GM19467 (cell line): ENCODE measurements at regions not wholly inside any gene's neighbourhood (a gene's known extent, or its start where the extent isn't known, plus 50 kb on each side); places are given as distances from the start of the nearest gene placed in this dataset.

Experiments used
- ATAC-seq: cut with Tn5 transposase; IDR thresholded peaks from one replicate; pipeline ENCODE4 v1.9.1; 2021; ENCODE audit warnings: mild to moderate bottlenecking, moderate library complexity; ENCODE audit not compliant: unreplicated experiment

DNA sequence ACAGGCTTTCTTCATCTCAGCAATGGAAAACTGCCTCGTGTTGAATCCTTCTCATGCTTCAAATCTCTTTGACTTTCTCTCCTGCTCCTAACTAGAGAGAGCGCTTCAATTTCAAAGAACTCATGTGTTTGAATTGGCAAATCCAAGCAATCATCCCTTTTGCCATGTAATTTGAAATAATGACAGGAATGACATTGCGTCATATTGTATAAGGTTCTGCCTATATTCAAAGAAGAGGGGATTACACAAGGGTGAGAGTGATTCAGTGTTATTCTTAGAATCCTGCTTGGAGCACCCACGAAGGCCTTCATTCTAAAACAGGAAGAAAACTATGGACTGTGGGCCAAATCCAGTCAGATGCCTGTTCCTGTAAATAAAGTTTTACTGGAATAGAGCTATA, 720.6 kb downstream of the JRKL start:
- no peak for ATAC-seq

DNA sequence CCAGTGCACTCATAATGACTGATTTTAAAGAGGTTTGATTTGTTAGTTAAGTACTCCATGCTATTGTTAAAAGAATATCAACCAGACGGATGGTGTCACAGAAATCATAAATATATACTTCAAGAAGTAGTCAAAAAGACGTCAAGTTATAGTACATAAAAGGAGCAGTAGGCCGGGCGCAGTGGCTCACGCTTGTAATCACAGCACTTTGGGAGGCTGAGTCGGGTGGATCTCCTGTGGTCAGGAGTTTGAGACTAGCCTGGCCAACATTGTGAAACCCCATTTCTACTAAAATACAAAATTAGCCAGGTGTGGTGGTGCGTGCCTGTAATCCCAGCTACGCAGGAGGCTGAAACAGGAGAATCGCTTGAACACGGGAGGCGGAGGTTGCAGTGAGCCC, 721.7 kb downstream of the JRKL start:
- no peak for ATAC-seq

DNA sequence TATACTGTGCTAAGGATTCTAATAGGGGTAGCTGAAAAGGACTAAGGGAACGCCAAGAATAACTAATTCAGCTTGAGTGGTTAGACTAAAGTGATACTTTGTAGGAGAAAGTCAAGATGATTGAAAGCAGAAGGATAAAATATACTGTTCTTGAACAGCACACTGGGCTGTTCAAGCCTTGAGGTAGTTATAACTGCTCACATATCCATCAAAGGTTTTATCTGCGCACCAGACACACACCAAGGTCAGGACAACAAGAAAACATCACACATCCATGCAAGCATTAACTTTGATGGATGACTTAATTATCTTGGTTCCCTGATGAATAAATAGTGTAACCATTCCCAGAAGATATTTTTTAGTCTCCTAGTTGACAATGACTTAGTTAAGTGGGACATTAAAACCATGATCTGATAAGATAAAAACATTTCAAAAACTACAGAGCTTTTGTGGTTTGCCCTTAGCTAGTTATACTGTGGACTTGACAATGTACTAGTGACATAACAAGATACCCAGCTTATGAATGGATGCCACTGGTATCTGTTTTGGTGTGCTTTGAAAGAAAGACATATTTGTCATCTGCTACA, 728.9 kb downstream of the JRKL start:
- ATAC-seq = no peak

DNA sequence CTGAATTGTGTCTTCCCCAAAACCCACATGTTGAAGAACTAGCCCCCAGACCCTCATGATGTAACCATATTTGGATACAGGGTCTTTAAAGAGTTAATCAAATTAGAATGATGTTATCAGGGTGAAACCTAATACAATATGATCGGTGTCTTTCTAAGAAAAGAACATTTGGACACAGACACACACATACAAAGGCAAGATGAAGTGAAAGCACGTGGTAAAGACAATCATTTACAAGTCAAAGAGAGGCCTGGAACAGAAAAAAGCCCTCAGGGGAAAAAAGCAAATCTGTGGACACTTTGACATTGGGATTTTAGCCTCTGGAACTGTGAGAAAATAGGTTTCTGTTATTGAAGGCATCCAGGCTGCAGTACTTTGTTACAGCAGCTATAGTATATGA, 733.4 kb downstream of the JRKL start:
- ATAC-seq = no peak

DNA sequence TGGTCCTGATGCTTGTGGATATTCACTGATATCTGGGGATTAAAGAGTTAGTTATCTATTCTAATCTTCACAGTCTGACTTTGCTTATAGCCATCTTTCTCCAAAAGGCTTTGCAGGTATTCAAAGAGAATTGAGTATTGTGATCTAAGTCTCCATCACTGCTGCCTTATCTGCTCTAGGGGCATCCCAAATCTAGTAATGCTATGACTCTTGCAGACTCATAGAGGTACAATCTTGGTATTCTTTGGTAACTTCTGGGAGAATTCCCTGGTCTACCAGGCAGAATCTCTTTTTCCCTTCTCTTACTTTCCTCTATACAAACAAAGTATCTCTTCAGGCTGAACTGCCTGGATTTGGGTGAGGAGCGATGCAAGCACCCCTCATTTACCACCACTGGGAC, 746.3 kb downstream of the JRKL start:
- no peak for ATAC-seq

DNA sequence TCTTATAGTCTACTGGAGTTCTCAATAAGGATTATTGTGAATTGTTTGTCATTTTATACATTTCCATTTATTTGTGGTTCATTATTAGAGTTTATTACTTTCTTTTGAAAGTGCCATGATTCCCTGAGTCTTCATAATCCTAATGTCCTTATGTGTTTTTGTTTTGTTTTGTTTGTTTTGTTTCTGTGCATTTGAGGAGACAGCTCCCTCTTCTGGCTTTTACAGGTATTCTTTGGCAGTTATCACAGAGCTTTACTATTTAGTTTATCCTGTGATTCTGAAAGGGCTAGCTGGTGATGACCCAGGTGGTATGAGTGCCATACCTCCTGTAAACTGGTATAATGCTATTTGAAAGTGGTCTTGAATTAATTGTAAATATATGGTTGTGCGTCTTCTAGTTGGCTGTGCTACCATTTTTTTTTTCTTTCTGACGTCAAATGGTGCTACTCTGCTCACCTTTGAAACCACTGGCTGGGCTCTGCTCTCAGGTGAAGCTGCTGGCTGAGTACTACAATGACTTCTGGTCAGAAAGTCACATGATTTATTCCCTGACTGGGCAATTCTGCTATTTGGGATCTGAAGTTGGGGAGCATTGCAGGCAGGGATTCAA, 751.2 kb downstream of the JRKL start:
- no peak for ATAC-seq

DNA sequence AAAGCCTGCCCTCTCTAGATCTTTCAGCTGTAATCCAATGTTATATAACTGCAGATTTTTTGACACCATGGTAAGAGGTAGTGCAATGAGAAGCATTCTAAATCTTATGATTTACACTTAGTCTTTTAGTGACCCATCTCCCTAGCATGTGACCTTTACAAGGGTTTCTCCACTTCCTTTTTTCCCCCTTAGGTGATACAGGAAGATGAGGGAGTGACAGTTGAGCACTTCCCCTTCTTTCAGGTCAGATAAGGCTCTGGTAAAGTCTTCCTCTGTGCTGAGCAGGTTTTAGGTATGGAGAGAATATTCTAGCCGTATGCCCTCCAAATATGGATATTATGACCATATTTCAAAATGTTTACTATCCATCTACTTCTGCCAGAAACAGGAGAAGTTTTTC, 753.6 kb downstream of the JRKL start:
- ATAC-seq = no peak

DNA sequence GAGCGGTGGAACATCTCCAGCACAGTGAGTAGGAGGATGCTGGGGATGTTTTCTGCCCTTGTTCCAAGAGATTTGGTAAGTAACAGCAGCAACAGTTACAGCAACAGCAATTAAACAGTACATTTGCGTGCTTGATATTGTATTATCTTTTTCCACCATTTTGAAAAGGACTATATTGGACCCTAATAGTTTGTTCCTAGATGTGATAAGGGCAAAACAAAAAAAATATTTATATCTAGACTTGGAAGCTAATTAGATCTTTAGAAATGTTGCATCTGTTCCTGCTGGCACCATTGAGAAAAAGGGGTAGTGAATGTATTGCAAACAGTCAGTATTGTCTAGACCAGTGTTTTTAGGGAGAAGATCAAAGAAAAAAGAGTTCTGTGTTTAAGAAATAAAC, 759.9 kb downstream of the JRKL start:
- ATAC-seq = no peak

DNA sequence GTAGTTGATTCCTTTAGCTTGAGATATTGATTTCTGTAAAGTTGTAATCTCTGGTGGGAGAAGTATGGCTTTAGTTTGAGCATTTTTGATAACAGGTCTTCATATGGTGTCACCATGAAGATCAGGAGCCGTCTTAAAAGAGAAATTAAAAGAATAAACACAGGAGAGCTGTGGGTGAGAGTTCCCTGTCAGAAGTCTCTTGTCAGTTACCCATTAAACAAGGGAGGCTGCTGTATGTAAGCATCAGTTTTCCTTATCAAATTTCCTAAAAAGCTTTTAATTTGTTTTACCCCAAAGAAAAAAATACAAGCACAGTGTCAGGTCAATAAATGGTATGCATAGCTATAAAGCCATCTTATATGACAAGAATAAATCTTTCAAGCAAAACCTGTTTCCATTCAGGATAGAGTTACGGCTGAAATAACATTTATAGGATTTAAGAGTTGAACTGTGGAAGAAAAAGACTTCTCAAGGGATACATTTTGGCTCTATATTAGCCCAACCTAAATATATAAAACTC, 767.5 kb downstream of the JRKL start:
- no peak for ATAC-seq

DNA sequence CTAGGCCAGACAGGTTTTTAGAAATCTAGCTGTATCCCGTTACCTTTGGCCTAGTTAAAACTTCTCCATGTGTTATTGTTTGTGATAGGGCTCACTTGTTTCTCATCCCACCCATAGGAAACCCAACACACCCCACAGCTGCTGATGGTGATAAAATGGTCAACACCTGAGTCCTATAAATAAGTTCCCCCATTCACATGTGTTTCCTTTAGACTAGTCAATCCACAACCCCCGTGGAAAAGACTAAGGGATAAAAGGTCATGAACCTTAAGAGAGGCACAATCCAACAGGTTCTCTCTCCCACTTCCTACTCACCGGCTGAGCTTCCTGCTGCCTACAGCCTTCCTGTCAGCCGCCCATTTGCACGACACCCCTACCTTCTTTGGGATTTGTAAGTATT, 768.4 kb downstream of the JRKL start:
- no peak for ATAC-seq

DNA sequence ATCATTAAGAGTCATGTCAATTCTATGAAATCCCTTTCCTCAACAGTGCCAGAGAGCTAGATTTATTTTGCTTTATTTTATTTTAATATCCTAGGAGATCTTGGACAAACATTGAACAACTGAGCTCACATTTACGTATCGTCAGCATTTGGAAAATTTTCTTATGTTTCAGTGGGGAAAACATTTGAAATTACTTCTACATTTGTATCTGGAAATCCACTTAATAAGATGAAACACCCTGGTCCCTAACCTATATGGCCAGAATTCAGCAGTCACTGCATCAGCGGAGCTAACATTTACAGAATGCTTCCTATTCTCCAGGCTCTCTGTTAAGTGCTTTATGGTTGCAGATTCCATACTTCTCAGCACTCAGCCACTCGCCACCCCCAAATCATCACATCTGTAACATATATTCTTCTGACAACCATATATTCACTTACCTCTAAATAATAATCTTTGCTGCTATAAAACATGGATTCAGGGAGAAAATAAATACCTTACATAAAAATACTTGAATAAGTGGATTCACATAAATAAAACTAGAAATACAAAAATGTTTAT, 773.9 kb downstream of the JRKL start:
- ATAC-seq = no peak

DNA sequence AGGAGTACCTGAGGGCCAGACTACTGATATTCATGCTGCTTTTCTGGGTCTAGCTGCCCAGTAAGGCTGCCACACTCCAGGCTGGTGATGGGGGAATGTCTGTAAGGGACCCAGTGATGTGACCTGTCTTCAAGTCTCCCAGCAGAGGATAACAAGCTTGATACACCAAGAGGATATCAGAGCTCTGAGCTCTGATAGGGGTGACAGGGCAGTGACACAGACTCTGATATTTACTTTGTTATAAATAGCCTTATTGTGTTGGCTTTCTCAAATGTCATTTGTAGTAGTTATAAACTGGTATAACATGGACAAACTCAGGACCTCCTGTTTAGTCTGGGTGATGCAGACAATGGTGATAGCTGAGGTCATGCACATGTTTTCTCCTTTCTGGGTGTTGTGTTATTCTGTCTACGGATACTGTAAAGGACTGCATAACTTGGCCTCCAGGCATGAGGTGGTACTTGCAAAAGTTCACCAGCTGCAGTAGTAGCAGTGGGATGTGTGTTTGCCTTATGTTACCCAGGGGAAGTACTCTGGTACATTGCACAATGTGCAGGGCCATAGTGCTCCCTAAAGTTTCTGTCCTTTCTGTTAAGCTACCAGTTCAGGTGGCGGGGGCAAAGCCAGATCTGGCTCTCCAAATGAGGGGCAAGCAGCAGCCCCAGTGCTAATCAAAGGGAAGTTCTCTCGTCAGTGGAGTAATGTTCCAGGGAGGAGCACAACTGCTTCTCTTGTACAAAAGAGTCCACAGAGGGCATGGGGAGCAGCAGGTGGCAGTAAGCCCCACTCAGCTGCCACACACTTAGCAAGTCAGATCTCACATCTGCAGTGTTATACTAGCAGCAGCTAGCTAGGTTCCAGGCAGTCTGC, 812.2 kb downstream of the JRKL start:
- no peak for ATAC-seq

DNA sequence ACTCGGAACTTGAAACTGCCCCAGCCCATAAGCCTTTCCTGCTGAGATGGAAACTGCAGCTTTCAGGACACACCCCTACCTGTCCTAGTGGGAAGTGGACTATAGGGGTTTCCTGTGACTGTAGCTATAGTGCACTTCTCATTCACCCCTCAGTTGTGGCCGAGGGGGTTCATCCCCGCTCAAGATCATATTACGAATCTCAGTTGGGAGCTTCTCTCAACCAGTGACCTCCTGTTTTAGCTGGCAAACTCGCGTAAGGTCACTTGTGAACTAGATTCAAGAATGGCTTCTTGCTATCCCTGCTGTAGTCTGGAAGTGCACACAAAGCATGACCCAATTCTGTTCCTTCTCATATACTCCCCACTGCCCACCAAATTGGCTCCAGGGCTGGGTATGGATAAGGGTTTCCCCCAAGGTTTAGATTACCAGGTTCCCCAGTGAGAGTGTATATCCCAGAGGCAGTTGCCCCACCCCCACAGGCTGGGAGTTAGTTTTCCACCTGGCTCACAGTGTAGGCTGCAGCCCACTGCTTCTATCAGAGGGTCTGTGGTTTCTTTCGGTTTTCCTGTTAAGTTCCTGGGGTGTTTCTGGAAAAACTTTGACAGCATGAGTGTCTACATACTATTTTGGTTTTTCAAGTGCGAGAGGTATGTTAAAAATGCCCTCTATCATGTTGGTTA, 812.9 kb downstream of the JRKL start:
- ATAC-seq = no peak

DNA sequence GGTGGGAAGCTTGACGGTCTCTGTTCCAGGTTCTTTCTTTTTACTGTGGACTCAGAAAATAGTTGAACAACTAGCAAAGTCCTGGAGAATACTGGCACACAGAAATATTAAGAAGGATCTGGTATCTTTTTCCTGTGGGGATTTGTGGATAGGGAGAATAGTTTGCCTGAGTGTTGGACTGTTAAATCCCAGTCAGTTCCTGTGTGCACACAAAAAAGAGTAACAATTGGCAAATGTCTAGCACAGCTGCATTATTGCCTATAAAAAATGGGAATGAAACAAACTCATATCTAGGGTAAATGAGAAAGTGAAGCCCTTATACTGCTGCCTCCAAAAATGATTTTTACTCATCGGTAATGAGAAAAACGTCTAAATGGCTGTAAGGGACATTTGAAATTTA, 828.2 kb downstream of the JRKL start:
- no peak for ATAC-seq

DNA sequence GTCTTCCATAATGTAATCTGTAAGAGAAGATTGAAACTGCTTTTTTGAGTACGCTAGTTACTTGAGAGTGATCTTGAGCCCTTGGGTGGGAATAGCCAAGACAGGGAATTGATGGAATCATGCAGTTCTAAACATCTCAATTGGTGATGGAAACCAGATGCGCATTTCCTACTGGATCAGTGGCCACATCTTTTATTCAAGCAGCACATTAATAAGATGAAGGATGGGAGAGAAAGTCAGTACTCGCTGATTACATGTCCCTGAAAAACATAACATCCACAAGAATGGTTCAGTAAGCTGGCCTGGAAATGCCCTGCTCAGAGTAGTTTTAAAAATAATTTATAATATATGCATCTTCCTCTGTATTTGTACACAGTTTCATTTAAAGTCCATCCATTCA, 833.8 kb downstream of the JRKL start:
- no peak for ATAC-seq

DNA sequence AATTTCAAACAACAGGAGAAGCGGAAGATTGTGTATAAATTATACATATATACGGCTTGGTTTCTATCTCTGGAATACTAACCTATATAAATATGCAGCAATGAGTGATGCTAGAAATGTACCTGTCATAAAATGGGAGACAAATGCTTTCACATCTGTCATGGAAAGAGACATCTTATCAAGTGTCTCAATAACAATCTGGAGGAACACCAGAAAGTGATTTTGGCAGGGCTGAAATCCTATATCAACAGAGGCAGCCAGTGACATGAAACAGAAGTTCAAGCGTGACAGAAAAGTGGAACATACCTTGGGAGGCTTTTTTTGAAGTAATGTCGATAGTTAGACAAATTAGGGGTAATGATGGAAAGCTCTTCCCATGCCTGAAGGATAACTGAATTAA, 834.6 kb downstream of the JRKL start:
- ATAC-seq = no peak

DNA sequence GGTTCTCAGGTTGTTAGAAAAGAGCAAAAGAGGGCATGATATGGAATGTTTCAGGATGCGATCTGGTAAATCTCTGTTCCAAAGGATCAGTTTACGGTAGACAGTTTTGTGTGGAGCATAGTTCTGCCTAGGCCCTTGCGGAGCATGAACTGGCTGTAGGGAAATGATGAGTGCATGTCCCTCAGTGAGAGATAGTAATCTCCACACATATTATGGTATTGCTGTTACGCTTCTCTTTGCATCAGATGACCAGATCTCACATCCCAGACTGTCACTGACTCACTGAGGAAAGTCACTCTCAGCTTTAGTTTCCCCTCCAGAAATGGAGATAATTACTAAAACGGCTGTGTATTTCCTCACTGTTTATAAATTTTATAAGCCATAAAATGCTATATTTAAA, 836.0 kb downstream of the JRKL start:
- ATAC-seq = no peak

DNA sequence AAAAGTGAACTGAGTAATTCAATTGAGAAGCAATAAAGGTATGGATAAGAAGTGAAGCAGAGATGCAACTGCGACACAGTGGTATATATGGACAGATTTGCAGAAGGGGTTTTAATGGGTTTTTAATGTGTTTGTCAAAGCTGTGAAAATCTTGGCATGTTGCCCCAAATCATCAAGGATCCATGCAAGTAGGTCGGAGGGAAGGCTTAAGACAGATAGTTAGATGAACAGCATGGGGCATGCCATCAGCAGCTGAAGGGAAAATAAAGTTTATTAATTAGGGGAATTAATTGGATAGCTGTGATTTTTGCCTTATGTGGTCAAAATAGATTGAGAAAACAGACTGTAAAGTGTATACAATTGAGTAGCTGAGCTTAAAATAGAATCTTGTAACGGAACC, 840.1 kb downstream of the JRKL start:
- ATAC-seq = no peak

DNA sequence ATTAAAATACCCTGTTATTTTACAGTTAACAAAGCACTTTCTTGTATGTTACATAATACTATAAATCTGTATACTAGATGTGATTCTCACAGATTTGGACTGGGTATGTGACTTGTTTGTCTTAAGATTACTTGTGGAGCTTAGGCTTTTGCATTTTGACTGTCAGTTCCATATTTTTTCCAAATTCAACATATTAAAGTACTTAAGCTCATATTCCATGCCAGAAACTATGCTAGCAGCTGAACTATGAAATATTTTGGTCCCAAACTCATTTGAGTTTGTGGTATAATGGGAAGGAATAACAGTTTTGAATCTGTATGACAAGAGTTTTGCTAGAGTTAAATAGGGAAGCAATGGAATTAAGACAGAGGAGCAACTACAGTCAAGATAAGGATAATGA, 841.4 kb downstream of the JRKL start:
- ATAC-seq = no peak

DNA sequence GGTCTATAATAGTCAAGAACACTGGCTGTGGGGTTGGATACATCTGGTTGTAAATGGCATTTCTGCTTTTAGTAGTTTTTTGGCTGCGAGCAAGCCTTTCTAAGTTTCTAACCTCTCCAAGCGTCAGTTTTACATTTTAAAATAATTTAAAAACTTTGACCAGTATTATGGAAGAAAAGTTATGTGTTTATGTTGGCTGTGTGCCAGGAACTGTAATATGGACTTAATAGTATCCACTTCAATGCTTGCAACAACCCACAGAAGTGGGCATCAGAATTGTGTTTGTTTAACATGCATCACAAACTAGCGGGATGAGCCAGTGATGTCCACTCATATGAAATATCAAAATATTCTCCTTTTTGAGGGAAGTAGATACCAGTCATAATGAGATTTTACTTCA, 844.2 kb downstream of the JRKL start:
- ATAC-seq = no peak

DNA sequence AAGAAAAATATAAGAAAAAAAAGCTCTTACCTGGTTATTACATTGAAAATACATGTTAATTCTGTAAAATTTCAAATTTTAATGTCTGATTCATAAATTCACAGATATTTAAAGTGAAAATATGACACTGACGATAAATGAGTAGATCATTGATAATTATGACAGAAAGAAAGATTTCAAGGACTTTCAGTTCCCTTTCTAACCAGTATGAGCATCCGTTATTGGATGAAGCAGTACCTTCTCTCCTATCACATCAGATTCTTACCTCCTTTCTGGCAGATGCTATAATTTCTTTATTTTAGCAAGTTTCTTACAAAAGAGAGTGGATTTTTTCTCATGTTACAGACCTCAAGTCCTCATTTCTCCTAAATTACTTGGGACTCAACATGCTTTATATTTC, 847.3 kb downstream of the JRKL start:
- ATAC-seq = no peak
